ENCODE measurements at regions not wholly inside any gene's neighbourhood (a gene's known extent, or its start where the extent isn't known, plus 50 kb on each side); places are given as distances from the start of the nearest gene placed in this dataset.
"Not testable (repeated sequence)": the region's sequence is repeated elsewhere in the genome, so short reads cannot be mapped to it uniquely, and the experiment has no call there.

DNA sequence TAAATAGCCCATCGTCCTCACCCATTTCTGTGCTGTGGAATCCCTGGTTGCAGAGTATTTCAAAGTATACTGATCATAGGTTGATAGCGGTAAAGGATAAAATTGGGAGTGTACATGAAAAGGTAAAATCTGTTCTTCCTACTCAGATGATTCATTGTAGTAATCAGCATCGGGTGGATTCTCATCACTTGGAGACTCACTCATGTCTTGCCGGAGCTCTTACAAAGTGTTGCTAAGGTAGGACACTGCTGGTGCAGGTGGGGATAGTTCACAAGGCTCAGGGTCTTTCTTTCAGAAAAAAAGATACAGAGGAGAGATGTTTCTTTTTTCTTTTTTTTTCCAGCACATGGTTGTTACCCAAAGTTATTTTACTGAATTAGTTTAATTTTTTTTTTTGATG is 84.8 kb downstream of the MTNR1B start:
- H3K9me3 ChIP-seq (replicated peaks), result peaks cover 5% of the 10 kb centered on the region
- intact Hi-C loops (cut with micrococcal nuclease), result no loop called here
- H3K27me3 ChIP-seq (ENCODE audit: low read depth), result no peaks in the 10 kb centered on the region
- no peaks in the 10 kb centered on the region for H3K36me3 ChIP-seq
- DNase-seq, result no peak
- no peaks in the 10 kb centered on the region for H3K4me1 ChIP-seq
- H3K27ac ChIP-seq (replicated peaks), result no peak overlapping the region
- H3K4me3 ChIP-seq, result no peak overlapping the region
- TF ChIP-seq, protein P1, sequence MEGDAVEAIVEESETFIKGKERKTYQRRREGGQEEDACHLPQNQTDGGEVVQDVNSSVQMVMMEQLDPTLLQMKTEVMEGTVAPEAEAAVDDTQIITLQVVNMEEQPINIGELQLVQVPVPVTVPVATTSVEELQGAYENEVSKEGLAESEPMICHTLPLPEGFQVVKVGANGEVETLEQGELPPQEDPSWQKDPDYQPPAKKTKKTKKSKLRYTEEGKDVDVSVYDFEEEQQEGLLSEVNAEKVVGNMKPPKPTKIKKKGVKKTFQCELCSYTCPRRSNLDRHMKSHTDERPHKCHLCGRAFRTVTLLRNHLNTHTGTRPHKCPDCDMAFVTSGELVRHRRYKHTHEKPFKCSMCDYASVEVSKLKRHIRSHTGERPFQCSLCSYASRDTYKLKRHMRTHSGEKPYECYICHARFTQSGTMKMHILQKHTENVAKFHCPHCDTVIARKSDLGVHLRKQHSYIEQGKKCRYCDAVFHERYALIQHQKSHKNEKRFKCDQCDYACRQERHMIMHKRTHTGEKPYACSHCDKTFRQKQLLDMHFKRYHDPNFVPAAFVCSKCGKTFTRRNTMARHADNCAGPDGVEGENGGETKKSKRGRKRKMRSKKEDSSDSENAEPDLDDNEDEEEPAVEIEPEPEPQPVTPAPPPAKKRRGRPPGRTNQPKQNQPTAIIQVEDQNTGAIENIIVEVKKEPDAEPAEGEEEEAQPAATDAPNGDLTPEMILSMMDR (IDR thresholded peaks at IDR 0.05; ENCODE audit: borderline replicate concordance), result no peak

DNA sequence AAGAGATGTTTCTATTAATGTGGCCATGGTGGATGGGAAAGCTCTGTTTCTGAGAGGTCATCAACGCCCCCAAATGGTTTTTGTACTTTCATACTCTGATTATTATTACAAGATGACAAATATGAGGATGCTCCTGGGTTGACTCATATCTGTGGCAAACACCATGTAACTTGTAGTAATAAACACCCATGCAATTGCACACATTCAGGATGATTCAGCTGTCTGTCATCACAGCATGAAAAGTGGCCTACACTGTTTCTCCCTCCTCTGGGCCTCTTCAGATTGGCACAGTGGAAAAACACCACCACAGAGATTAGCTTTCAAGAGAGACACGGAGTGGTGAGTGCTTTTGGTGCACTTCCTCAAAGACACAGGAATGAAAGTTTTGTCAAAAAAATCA is 85.4 kb downstream of the MTNR1B start:
- Histone ChIP-seq H3K9me3 (replicated peaks) (peaks cover 5% of the 10 kb centered on the region), H3K27me3 (ENCODE audit: low read depth) (no peaks in the 10 kb centered on the region), H3K4me1 (no peaks in the 10 kb centered on the region), H3K4me3 (no peak overlapping the region), H3K27ac (replicated peaks) (no peak overlapping the region), H3K36me3 (no peaks in the 10 kb centered on the region)
- intact Hi-C loops (cut with micrococcal nuclease), result no loop called here
- DNase-seq, result no peak
- TF ChIP-seq, protein P1 (IDR thresholded peaks at IDR 0.05; ENCODE audit: borderline replicate concordance), result no peak

DNA sequence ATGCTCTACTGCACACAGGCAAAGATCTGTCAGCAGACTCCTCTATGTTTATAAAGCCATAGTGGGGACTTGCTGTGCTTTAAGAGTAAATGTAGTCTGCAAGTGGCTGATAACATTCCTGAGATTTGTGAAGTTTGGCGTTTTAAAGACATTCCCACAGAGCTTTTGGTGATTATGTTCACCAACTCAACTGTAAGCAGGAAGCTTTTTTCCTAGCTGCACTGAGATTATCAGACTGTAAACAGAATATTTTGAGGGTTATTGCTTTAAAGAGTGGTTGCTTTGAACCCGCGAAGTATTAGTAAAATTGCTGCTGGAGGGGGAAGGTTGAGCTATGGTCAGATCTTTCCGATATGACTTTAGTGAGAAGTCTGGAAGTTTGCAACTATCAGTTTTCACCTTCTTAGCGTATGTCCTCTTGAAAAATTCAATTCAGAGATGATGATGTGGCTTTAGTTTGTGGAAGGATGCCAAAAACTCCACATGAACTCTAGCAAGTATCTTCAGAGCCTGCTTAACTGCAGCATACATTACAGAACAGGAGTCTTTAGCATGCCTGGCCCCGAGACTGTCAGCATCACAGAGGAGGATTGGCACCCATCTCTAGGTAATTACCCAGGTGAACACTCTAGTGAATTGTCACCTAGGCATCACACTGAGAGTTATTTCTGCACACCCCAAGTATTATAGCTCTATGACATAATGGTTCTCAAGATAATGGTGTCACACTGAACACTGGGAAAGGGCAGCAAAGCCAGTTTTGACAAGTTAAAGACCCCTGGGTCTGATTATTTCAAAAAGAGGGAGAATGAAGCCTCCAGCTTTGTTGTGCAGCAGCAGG is 89.9 kb downstream of the MTNR1B start:
- TF ChIP-seq, protein P1 (IDR thresholded peaks at IDR 0.05; ENCODE audit: borderline replicate concordance), result no peak
- H3K4me3 ChIP-seq, result no peak overlapping the region
- peaks cover 5% of the 10 kb centered on the region for H3K9me3 ChIP-seq (replicated peaks)
- peaks cover 11% of the 10 kb centered on the region for H3K27me3 ChIP-seq (ENCODE audit: low read depth)
- no peaks in the 10 kb centered on the region for H3K36me3 ChIP-seq
- intact Hi-C loops (cut with micrococcal nuclease), result no loop called here
- H3K27ac ChIP-seq (replicated peaks), result no peak overlapping the region
- no peak for DNase-seq
- no peaks in the 10 kb centered on the region for H3K4me1 ChIP-seq

DNA sequence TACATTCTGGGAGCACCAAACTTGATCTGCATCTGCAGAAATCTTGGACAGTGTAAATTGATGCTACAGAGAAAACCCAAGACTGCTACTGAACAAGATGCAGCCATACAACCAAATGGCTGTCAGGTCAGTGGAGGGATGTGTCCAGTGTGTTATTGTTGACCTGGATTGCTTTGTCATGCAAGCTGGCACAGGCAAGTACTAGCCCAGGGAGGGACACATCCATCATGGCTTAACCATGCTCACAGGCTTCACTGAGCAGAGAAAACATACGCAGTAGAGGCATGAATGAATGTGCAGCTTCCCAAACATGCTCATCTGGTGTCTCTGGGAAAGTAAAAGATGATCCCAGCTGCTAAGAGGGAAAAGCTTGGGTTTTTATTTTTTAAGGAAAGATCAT is 93.6 kb downstream of the MTNR1B start:
- H3K9me3 ChIP-seq (replicated peaks), result no peaks in the 10 kb centered on the region
- H3K27me3 ChIP-seq (ENCODE audit: low read depth), result peaks cover 30% of the 10 kb centered on the region
- TF ChIP-seq, protein P1 (IDR thresholded peaks at IDR 0.05; ENCODE audit: borderline replicate concordance), result no peak
- H3K4me1 ChIP-seq, result no peaks in the 10 kb centered on the region
- intact Hi-C loops (cut with micrococcal nuclease), result no loop called here
- no peak for DNase-seq
- no peak overlapping the region for H3K27ac ChIP-seq (replicated peaks)
- no peak overlapping the region for H3K4me3 ChIP-seq
- no peaks in the 10 kb centered on the region for H3K36me3 ChIP-seq

DNA sequence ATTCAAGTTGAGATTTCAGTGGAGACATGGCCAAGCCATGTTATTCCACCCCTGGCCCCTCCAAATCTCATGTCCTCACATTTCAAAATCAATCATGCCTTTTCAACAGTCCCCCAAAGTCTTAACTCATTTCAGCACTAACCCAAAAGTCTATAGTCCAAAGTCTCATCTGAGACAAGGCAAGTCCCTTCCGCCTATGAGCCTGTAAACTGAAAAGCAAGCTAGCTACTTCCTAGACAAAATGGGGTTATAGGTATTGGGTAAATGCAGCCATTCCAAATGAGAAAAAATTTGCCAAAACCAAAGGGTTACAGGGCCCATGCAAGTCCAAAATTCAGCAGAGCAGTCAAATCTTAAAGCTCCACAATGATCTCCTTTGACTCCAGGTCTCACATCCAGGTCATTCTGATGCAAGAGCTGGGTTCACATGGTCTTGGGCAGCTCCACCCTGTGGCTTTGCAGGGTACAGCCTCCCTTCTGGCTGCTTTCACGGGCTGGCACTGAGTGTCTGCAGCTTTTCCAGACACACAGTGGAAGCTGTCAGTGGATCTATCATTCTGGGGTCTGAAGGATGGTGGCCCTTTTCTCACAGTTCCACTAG is 95.7 kb downstream of the MTNR1B start:
- H3K4me3 ChIP-seq; DNase-seq; H3K36me3 ChIP-seq; intact Hi-C loops (cut with micrococcal nuclease); H3K27ac ChIP-seq (replicated peaks); H3K9me3 ChIP-seq (replicated peaks); H3K4me1 ChIP-seq: not testable (repeated sequence)
- peaks cover 30% of the 10 kb centered on the region for H3K27me3 ChIP-seq (ENCODE audit: low read depth)

DNA sequence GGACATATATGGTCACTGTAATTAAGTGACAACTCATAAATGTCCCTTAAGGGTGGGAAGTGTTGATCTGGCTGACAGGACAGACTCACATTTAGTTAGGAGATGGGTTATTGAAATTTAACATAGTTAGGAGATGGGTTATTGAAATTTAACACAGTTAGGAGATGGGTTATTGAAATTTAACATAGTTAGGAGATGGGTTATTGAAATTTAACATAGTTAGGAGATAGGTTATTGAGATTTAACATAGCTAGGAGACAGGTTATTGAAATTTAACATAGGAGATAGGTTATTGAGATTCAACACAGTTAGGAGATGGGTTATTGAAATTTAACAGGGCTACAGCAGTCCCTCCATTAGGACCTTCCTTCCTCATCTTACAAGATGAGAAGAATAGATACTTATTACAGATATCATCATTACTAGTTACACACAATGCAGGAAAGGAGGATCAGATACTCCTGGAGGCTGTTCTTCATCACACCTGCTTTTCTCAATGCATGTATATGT is 98.5 kb downstream of the MTNR1B start:
- no peak for DNase-seq
- intact Hi-C loops (cut with micrococcal nuclease), result no loop called here
- H3K27me3 ChIP-seq (ENCODE audit: low read depth), result peaks cover 19% of the 10 kb centered on the region
- H3K9me3 ChIP-seq (replicated peaks), result no peaks in the 10 kb centered on the region
- H3K4me1 ChIP-seq, result no peaks in the 10 kb centered on the region
- H3K27ac ChIP-seq (replicated peaks), result no peak overlapping the region
- H3K4me3 ChIP-seq, result no peak overlapping the region
- TF ChIP-seq, protein P1 (IDR thresholded peaks at IDR 0.05; ENCODE audit: borderline replicate concordance), result no peak
- no peaks in the 10 kb centered on the region for H3K36me3 ChIP-seq

All from left ventricle myocardium inferior (tissue), 1 donor.